Mesothelial cell of epicardium (in vitro differentiated cells): ENCODE measurements at regions not wholly inside any gene's neighbourhood (a gene's known extent, or its start where the extent isn't known, plus 50 kb on each side); places are given as distances from the start of the nearest gene placed in this dataset.
"Not testable (repeated sequence)": the region's sequence is repeated elsewhere in the genome, so short reads cannot be mapped to it uniquely, and the experiment has no call there.

ENCODE experiments used
- DNase-seq, 2 experiments: peaks; one replicate each; pipeline ENCODE4 v3.0.0; 2021; ENCODE audit warnings: low spot score in 2 of 2; ENCODE audit not compliant: unreplicated experiment in 2 of 2
- H3K27ac Mint-ChIP-seq: 2 replicates; pipeline ENCODE4 v1.8.0; 2021; ENCODE audit warnings: mixed read lengths
- H3K27me3 Mint-ChIP-seq: 2 replicates; pipeline ENCODE4 v1.8.0; 2021; ENCODE audit warnings: low read depth, mixed read lengths
- H3K36me3 Mint-ChIP-seq: 2 replicates; pipeline ENCODE4 v1.8.0; 2021; ENCODE audit warnings: mixed read lengths
- H3K4me1 Mint-ChIP-seq: 2 replicates; pipeline ENCODE4 v1.8.0; 2021; ENCODE audit warnings: mixed read lengths
- H3K4me3 Mint-ChIP-seq: 2 replicates; pipeline ENCODE4 v1.8.0; 2021; ENCODE audit warnings: mild to moderate bottlenecking, moderate library complexity, mixed read lengths
- H3K9me3 Mint-ChIP-seq: 2 replicates; pipeline ENCODE4 v1.8.0; 2021; ENCODE audit warnings: mixed read lengths
- CTCF ChIP-seq: fragments of 200-600 bp; sonication (generic); IDR thresholded peaks from one replicate; pipeline ENCODE4 v1.5.0; 2021; ENCODE audit warnings: antibody characterized with exemption; ENCODE audit not compliant: unreplicated experiment

GRCh38 chr6:90364286-90364685 is 67.6 kb upstream of the BACH2 start:
- no peaks in the 10 kb centered on the region for H3K27me3 Mint-ChIP-seq
- DNase-seq = no peak

GRCh38 chr6:90362318-90362717 is 65.7 kb upstream of the BACH2 start:
- no peak overlapping the region for H3K27ac Mint-ChIP-seq
- H3K27me3 Mint-ChIP-seq = no peaks in the 10 kb centered on the region
- TF ChIP-seq CTCF = no peak
- peaks cover 4% of the 10 kb centered on the region for H3K9me3 Mint-ChIP-seq
- peaks cover 35% of the 10 kb centered on the region for H3K4me1 Mint-ChIP-seq
- no peak for DNase-seq
- no peak overlapping the region for H3K4me3 Mint-ChIP-seq
- H3K36me3 Mint-ChIP-seq = no peaks in the 10 kb centered on the region

More at GRCh38 chr6:90364286-90364685, 67.6 kb upstream of the BACH2 start:
- Mint-ChIP-seq H3K27ac (peak overlapping the region; percentile 94), H3K4me1 (peaks cover 43% of the 10 kb centered on the region), H3K9me3 (peaks cover 9% of the 10 kb centered on the region), H3K36me3 (peaks cover 4% of the 10 kb centered on the region), H3K4me3 (no peak overlapping the region)
- no peak for TF ChIP-seq CTCF

- no peak overlapping the region for H3K27ac Mint-ChIP-seq
- peaks cover under 1% of the 10 kb centered on the region for H3K9me3 Mint-ChIP-seq
- no peak for DNase-seq
- no peak for TF ChIP-seq CTCF
- peaks cover 37% of the 10 kb centered on the region for H3K4me1 Mint-ChIP-seq
- no peaks in the 10 kb centered on the region for H3K27me3 Mint-ChIP-seq
- no peaks in the 10 kb centered on the region for H3K36me3 Mint-ChIP-seq
- no peak overlapping the region for H3K4me3 Mint-ChIP-seq
These were observed 64.5 kb upstream of the BACH2 start for GRCh38 chr6:90361174-90361573.

- H3K36me3 Mint-ChIP-seq, H3K4me3 Mint-ChIP-seq, H3K27me3 Mint-ChIP-seq, H3K9me3 Mint-ChIP-seq, DNase-seq, H3K27ac Mint-ChIP-seq: not testable (repeated sequence)
- peaks cover 19% of the 10 kb centered on the region for H3K4me1 Mint-ChIP-seq
These were observed 61.6 kb upstream of the BACH2 start for GRCh38 chr6:90358036-90358770.

- no peak for TF ChIP-seq CTCF
- no peak overlapping the region for H3K4me3 Mint-ChIP-seq
- peaks cover 13% of the 10 kb centered on the region for H3K4me1 Mint-ChIP-seq
- DNase-seq = no peak
- H3K36me3 Mint-ChIP-seq = no peaks in the 10 kb centered on the region
- no peaks in the 10 kb centered on the region for H3K27me3 Mint-ChIP-seq
- peak overlapping the region; percentile 39 for H3K27ac Mint-ChIP-seq
- no peaks in the 10 kb centered on the region for H3K9me3 Mint-ChIP-seq
These were observed 59.4 kb upstream of the BACH2 start for GRCh38 chr6:90356012-90356421.

GRCh38 chr6:90354961-90355360 is 58.3 kb upstream of the BACH2 start:
- no peak for TF ChIP-seq CTCF
- H3K9me3 Mint-ChIP-seq = no peaks in the 10 kb centered on the region
- H3K27me3 Mint-ChIP-seq = no peaks in the 10 kb centered on the region
- H3K4me3 Mint-ChIP-seq = no peak overlapping the region
- DNase-seq = no peak
- H3K4me1 Mint-ChIP-seq = peaks cover 13% of the 10 kb centered on the region
- H3K36me3 Mint-ChIP-seq = no peaks in the 10 kb centered on the region
- H3K27ac Mint-ChIP-seq = no peak overlapping the region
